Activated CD4-positive, alpha-beta T cell treated with anti-CD3 and anti-CD28 coated beads, Interleukin-2, amount 50 U/mL, for 24 hours (primary cell): ENCODE measurements at regions not wholly inside any gene's neighbourhood (a gene's known extent, or its start where the extent isn't known, plus 50 kb on each side); places are given as distances from the start of the nearest gene placed in this dataset.
"Not testable (repeated sequence)": the region's sequence is repeated elsewhere in the genome, so short reads cannot be mapped to it uniquely, and the experiment has no call there.

Experiments
- DNase-seq, 2 donors: peaks; one replicate each; pipeline ENCODE4 v3.0.0-alpha.2; 2020; ENCODE audit warnings: low read depth in 1 of 2, low spot score in 1 of 2

- DNase-seq, result not testable (repeated sequence)
These were observed 192.6 kb upstream of the IRF2BP2 start for GRCh38 chr1:234802586-234802985.

GRCh38 chr1:234801636-234802035 is 191.7 kb upstream of the IRF2BP2 start:
- DNase-seq, result not testable (repeated sequence)

GRCh38 chr1:234801147-234801546 is 191.2 kb upstream of the IRF2BP2 start:
- not testable (repeated sequence) for DNase-seq

GRCh38 chr1:234800563-234800962 is 190.6 kb upstream of the IRF2BP2 start:
- not testable (repeated sequence) for DNase-seq

- DNase-seq, result not testable (repeated sequence)
These were observed 189.2 kb upstream of the IRF2BP2 start for GRCh38 chr1:234799021-234799689.

- not testable (repeated sequence) for DNase-seq
These were observed 187.2 kb upstream of the IRF2BP2 start for GRCh38 chr1:234797216-234797615.

GRCh38 chr1:234796438-234796792 is 186.4 kb upstream of the IRF2BP2 start:
- not testable (repeated sequence) for DNase-seq

- not testable (repeated sequence) for DNase-seq
These were observed 185.9 kb upstream of the IRF2BP2 start for GRCh38 chr1:234795711-234796437.

- not testable (repeated sequence) for DNase-seq
These were observed 185.0 kb upstream of the IRF2BP2 start for GRCh38 chr1:234795007-234795406.

GRCh38 chr1:234794452-234794851 is 184.5 kb upstream of the IRF2BP2 start:
- not testable (repeated sequence) for DNase-seq

GRCh38 chr1:234793924-234794323 is 183.9 kb upstream of the IRF2BP2 start:
- DNase-seq, result not testable (repeated sequence)

- not testable (repeated sequence) for DNase-seq
These were observed 182.4 kb upstream of the IRF2BP2 start for GRCh38 chr1:234792221-234792864.

GRCh38 chr1:234791615-234792014 is 181.6 kb upstream of the IRF2BP2 start:
- DNase-seq, result not testable (repeated sequence)

GRCh38 chr1:234790333-234790732 is 180.4 kb upstream of the IRF2BP2 start:
- not testable (repeated sequence) for DNase-seq

GRCh38 chr1:234787011-234787584 is 177.1 kb upstream of the IRF2BP2 start:
- not testable (repeated sequence) for DNase-seq

- not testable (repeated sequence) for DNase-seq
These were observed 175.9 kb upstream of the IRF2BP2 start for GRCh38 chr1:234785922-234786321.

- DNase-seq, result not testable (repeated sequence)
These were observed 175.5 kb upstream of the IRF2BP2 start for GRCh38 chr1:234785471-234785919.

GRCh38 chr1:234784108-234784507 is 174.1 kb upstream of the IRF2BP2 start:
- not testable (repeated sequence) for DNase-seq

- no peak for DNase-seq
These were observed 172.8 kb upstream of the IRF2BP2 start for GRCh38 chr1:234782791-234783190.

- no peak for DNase-seq
These were observed 172.2 kb upstream of the IRF2BP2 start for GRCh38 chr1:234782105-234782751.
